B cell (primary cell): ENCODE measurements at regions not wholly inside any gene's neighbourhood (a gene's known extent, or its start where the extent isn't known, plus 50 kb on each side); places are given as distances from the start of the nearest gene placed in this dataset.

Experiments
- ATAC-seq: fragments of 200-7000 bp; cut with Tn5 transposase; one replicate; pipeline ENCODE4 v1.10.0; 2021; ENCODE audit warnings: low read depth, mild to moderate bottlenecking, moderate number of reproducible peaks, moderate library complexity
- CTCF ChIA-PET: fragments of 350-600 bp; sonication (Branson Sonifier 250); formaldehyde crosslinking; loops from one replicate; lab custom pipeline; 2021; ENCODE audit warnings: antibody characterized with exemption, inconsistent platforms; lab: Charles Lee
- POLR2A ChIA-PET: fragments of 350-600 bp; sonication (Branson Sonifier 250); formaldehyde crosslinking; loops from one replicate; lab custom pipeline; 2021; ENCODE audit warnings: antibody characterized with exemption; lab: Charles Lee
- DNase-seq: peaks from one replicate; pipeline ENCODE4 v3.0.0; 2013
- H2AFZ ChIP-seq: 2 replicates; pipeline ENCODE4 v1.6.1; 2012; ENCODE audit warnings: mild to moderate bottlenecking, low read depth, low read length; ENCODE audit not compliant: insufficient read depth, poor library complexity, severe bottlenecking
- H3K27ac ChIP-seq, 2 donors: 1 replicate in 1 of 2; 2 replicates in 1 of 2; pipeline ENCODE4 v1.5.1; 2012 to 2013; ENCODE audit warnings: low read length in 2 of 2, mild to moderate bottlenecking in 2 of 2, moderate library complexity in 1 of 2
- H3K27me3 ChIP-seq, 4 experiments: fragments of 200-600 bp in 1 of 4; sonication (generic) in 1 of 4; replicated peaks in 1 of 4; 1 replicate in 2 of 4; 2 replicates in 2 of 4; pipeline versions ENCODE4 v1.6.1 to v1.7.0; 2013 to 2016; ENCODE audit warnings: low read length in 3 of 4, mild to moderate bottlenecking in 2 of 4, mixed read lengths in 1 of 4, moderate library complexity in 1 of 4; ENCODE audit not compliant: insufficient read depth in 4 of 4, control insufficient read depth in 3 of 4; ENCODE audit errors: control extremely low read depth in 1 of 4
- H3K36me3 ChIP-seq, 2 experiments: replicated peaks in 1 of 2; 1 replicate in 1 of 2; 2 replicates in 1 of 2; pipeline versions ENCODE4 v1.6.1 to v1.7.1; 2013; ENCODE audit warnings: low read length in 1 of 2; ENCODE audit not compliant: insufficient read depth in 2 of 2, control insufficient read depth in 1 of 2; ENCODE audit errors: control extremely low read depth in 1 of 2, extremely low read depth in 1 of 2
- H3K4me1 ChIP-seq, 2 donors: fragments of 200-600 bp in 1 of 2; sonication (generic) in 1 of 2; 1 replicate in 1 of 2; 2 replicates in 1 of 2; pipeline versions ENCODE4 v1.5.1 to v1.6.1; 2013 to 2017; ENCODE audit warnings: low read length in 2 of 2; ENCODE audit not compliant: control insufficient read depth in 2 of 2, insufficient read depth in 2 of 2
- H3K4me2 ChIP-seq: replicated peaks from 2 replicates; pipeline ENCODE3; 2012; ENCODE audit warnings: mild to moderate bottlenecking, low read depth, low read length; ENCODE audit not compliant: poor library complexity, severe bottlenecking
- H3K4me3 ChIP-seq, 5 experiments: fragments of 200-600 bp in 1 of 5; sonication (generic) in 1 of 5; 1 replicate in 3 of 5; 2 replicates in 2 of 5; pipeline versions ENCODE4 v1.5.1 to v1.7.0; 2011 to 2016; ENCODE audit warnings: low read length in 4 of 5, mild to moderate bottlenecking in 4 of 5, low read depth in 2 of 5, control low read depth in 1 of 5, moderate library complexity in 1 of 5; ENCODE audit not compliant: insufficient read depth in 1 of 5; ENCODE audit errors: control extremely low read depth in 1 of 5, extremely low read depth in 1 of 5
- H3K79me2 ChIP-seq: fragments of 200-600 bp; sonication (generic); one replicate; pipeline ENCODE4 v1.6.0; 2016; ENCODE audit warnings: low read length; ENCODE audit not compliant: control insufficient read depth, insufficient read depth
- H3K9ac ChIP-seq: fragments of 200-600 bp; sonication (generic); 2 replicates; pipeline ENCODE4 v1.6.1; 2017; ENCODE audit warnings: mild to moderate bottlenecking, low read length, moderate library complexity
- H3K9me3 ChIP-seq, 3 donors: one replicate each; pipeline versions ENCODE4 v1.6.1 to v1.7.1; 2013; ENCODE audit warnings: low read length in 2 of 3; ENCODE audit not compliant: control insufficient read depth in 2 of 3, insufficient read depth in 1 of 3; ENCODE audit errors: control extremely low read depth in 1 of 3
- H4K20me1 ChIP-seq: 2 replicates; pipeline ENCODE4 v1.6.0; 2012; ENCODE audit warnings: mild to moderate bottlenecking, low read length; ENCODE audit not compliant: insufficient read depth, control insufficient read depth, poor library complexity, severe bottlenecking
- H3K27ac Mint-ChIP-seq: one replicate; pipeline ENCODE4 v1.8.0; 2021; ENCODE audit warnings: mixed read lengths
- H3K27me3 Mint-ChIP-seq: one replicate; pipeline ENCODE4 v1.8.0; 2021; ENCODE audit warnings: mixed read lengths
- H3K4me1 Mint-ChIP-seq: one replicate; pipeline ENCODE4 v1.8.0; 2021; ENCODE audit warnings: mixed read lengths
- H3K4me3 Mint-ChIP-seq: one replicate; pipeline ENCODE4 v1.8.0; 2021; ENCODE audit warnings: mixed read lengths
- H3K9me3 Mint-ChIP-seq: one replicate; pipeline ENCODE4 v1.8.0; 2022; ENCODE audit warnings: mixed read lengths; ENCODE audit not compliant: insufficient read depth
- CTCF ChIP-seq: fragments of 200-600 bp; IDR thresholded peaks from one replicate; pipeline ENCODE4 v1.8.0; 2022; ENCODE audit warnings: antibody characterized with exemption, mild to moderate bottlenecking
- EZH2 ChIP-seq: IDR thresholded peaks from 2 replicates; pipeline ENCODE4 v1.6.1; 2012; ENCODE audit warnings: borderline replicate concordance, low read depth, mild to moderate bottlenecking, moderate library complexity, low read length; ENCODE audit not compliant: insufficient read depth, poor library complexity, severe bottlenecking
- WGBS: methylation state at CpG from one replicate; pipeline ENCODE4 v1.1.5; 2013; ENCODE audit warnings: missing lambda C conversion rate; ENCODE audit not compliant: insufficient coverage; 5-methylcytosine and 5-hydroxymethylcytosine counted together
- intact Hi-C: fragments of 100-400 bp; cut with micrococcal nuclease; formaldehyde crosslinking; loops from one replicate; pipeline ENCODE4 v1.10.0; 2022

DNA sequence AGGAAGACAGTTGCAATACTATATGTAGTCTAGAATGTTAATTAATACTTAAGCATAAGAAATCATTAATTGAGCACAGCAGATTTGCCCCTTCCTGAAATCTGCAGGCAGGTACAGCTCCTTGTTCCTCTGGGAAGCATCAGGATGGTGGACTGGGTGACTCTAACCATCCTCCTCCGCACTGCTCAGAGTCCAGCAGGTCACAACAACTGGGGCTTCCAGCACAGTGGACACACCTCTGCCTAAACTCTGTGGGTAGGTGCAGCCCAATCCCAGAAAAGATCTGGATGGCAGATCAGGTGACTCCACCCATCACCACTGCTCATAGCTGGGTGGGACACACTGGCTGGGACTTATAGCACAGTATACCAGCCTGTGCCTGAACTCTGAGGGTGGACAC, 189.9 kb upstream of the TMCO5A start:
- no peaks in the 10 kb centered on the region for H3K79me2 ChIP-seq
- DNase-seq = no peak

GRCh38 chr15:37751401-37751800, 183.0 kb upstream of the TMCO5A start:
- Mint-ChIP-seq H3K27me3 (no peaks in the 10 kb centered on the region), H3K4me3 (no peak overlapping the region), H3K4me1 (no peaks in the 10 kb centered on the region), H3K27ac (no peak overlapping the region), H3K9me3 (peaks cover 8% of the 10 kb centered on the region)
- intact Hi-C loops = no loop called here
- no peak overlapping the region for H3K27ac ChIP-seq
- POLR2A ChIA-PET = no interaction called here
- DNase-seq (no peak), ATAC-seq (no peak)
- TF ChIP-seq EZH2 (no peak), CTCF (no peak)
- WGBS = no CpG with 5 or more reads among the region's 3 CpGs
- H2AFZ ChIP-seq = no peak overlapping the region
- CTCF ChIA-PET = no interaction called here
- H3K9me3 ChIP-seq = no peaks in the 10 kb centered on the region
- no peaks in the 10 kb centered on the region for H3K4me1 ChIP-seq
- H3K36me3 ChIP-seq = no peaks in the 10 kb centered on the region
- no peaks in the 10 kb centered on the region for H4K20me1 ChIP-seq
- no peak overlapping the region for H3K9ac ChIP-seq
- H3K4me3 ChIP-seq = no peak overlapping the region
- H3K4me2 ChIP-seq = no peak overlapping the region
- no peaks in the 10 kb centered on the region for H3K79me2 ChIP-seq
- no peaks in the 10 kb centered on the region for H3K27me3 ChIP-seq

More for the DNA sequence above, 189.9 kb upstream of the TMCO5A start:
- Histone ChIP-seq H3K27me3 (peaks cover 0 to 3% (median 0%) of the 10 kb centered on the region in 4 experiments), H4K20me1 (no peaks in the 10 kb centered on the region), H2AFZ (no peak overlapping the region), H3K4me2 (no peak overlapping the region), H3K4me3 (no peak overlapping the region), H3K27ac (no peak overlapping the region), H3K4me1 (no peaks in the 10 kb centered on the region), H3K36me3 (no peaks in the 10 kb centered on the region), H3K9me3 (peaks cover 0 to 7% (median 0%) of the 10 kb centered on the region in 3 donors), H3K9ac (no peak overlapping the region)
- H3K4me3 Mint-ChIP-seq = no peak overlapping the region
- POLR2A ChIA-PET = no interaction called here
- H3K9me3 Mint-ChIP-seq = peaks cover 6% of the 10 kb centered on the region
- TF ChIP-seq CTCF (no peak), EZH2 (no peak)
- 100% methylated on average over 1 of the region's 1 CpG for WGBS
- H3K27ac Mint-ChIP-seq = no peak overlapping the region
- no peak for ATAC-seq
- intact Hi-C loops = no loop called here
- no peaks in the 10 kb centered on the region for H3K4me1 Mint-ChIP-seq
- H3K27me3 Mint-ChIP-seq = no peaks in the 10 kb centered on the region
- CTCF ChIA-PET = interaction anchor here (1.0 kb wide), 1 partner anchor 20 kb away, joined by 3 read pairs; no protein-coding TSS in a partner anchor
